Neural cell (in vitro differentiated cells): ENCODE measurements at regions not wholly inside any gene's neighbourhood (a gene's known extent, or its start where the extent isn't known, plus 50 kb on each side); places are given as distances from the start of the nearest gene placed in this dataset.

Experiments used
- H2AFZ ChIP-seq: fragments of 200-600, 300-800 bp; sonication (generic), shearing (Covaris generic); 2 replicates; pipeline ENCODE4 v1.6.0; 2014; ENCODE audit warnings: low read depth, mild to moderate bottlenecking, antibody characterized with exemption, low read length, moderate library complexity
- H3F3A ChIP-seq: fragments of 200-600 bp; shearing (Covaris generic); 2 replicates; pipeline ENCODE4 v1.6.1; 2016; ENCODE audit warnings: mild to moderate bottlenecking, moderate library complexity, mixed read lengths, antibody characterized with exemption, low read length; ENCODE audit not compliant: insufficient read depth, poor library complexity, severe bottlenecking
- H3K27ac ChIP-seq: fragments of 200-600, 300-800 bp; sonication (generic), shearing (Covaris generic); 2 replicates; pipeline ENCODE4 v1.5.1; 2014; ENCODE audit warnings: mild to moderate bottlenecking, low read length, moderate library complexity
- H3K27me3 ChIP-seq: fragments of 300-800, 200-600 bp; sonication (generic), shearing (Covaris generic); 2 replicates; pipeline ENCODE4 v1.6.0; 2014; ENCODE audit warnings: mild to moderate bottlenecking, low read depth, low read length, moderate library complexity; ENCODE audit not compliant: insufficient read depth
- H3K36me3 ChIP-seq: fragments of 300-800, 200-600 bp; sonication (generic), shearing (Covaris generic); 2 replicates; pipeline ENCODE4 v1.5.1; 2014; ENCODE audit warnings: mild to moderate bottlenecking, antibody characterized with exemption, low read length, moderate library complexity; ENCODE audit not compliant: insufficient read depth
- H3K4me2 ChIP-seq: fragments of 300-800, 200-600 bp; sonication (generic), shearing (Covaris generic); 2 replicates; pipeline ENCODE4 v1.6.0; 2014; ENCODE audit warnings: mild to moderate bottlenecking, low read length
- H3K4me3 ChIP-seq: fragments of 300-800, 200-600 bp; sonication (generic), shearing (Covaris generic); 2 replicates; pipeline ENCODE4 v1.5.1; 2014; ENCODE audit warnings: mild to moderate bottlenecking, low read length, moderate library complexity
- H3K79me2 ChIP-seq: fragments of 200-600 bp; shearing (Covaris generic); replicated peaks from 2 replicates; pipeline ENCODE4 v1.6.0; 2014; ENCODE audit warnings: mild to moderate bottlenecking, low read length, moderate library complexity; ENCODE audit not compliant: insufficient read depth
- H3K9ac ChIP-seq: fragments of 300-800, 200-600 bp; sonication (generic), shearing (Covaris generic); 2 replicates; pipeline ENCODE4 v1.6.1; 2016; ENCODE audit warnings: mild to moderate bottlenecking, low read length, mixed read lengths
- H3K9me2 ChIP-seq: fragments of 200-600 bp; shearing (Covaris generic); 2 replicates; pipeline ENCODE4 v1.6.1; 2016; ENCODE audit warnings: mild to moderate bottlenecking, low read length, mixed read lengths; ENCODE audit not compliant: insufficient read depth
- H3K9me3 ChIP-seq: fragments of 200-600, 300-800 bp; sonication (generic), shearing (Covaris generic); 2 replicates; pipeline ENCODE4 v1.6.1; 2016; ENCODE audit warnings: mild to moderate bottlenecking, mixed run types, low read length, moderate library complexity, mixed read lengths
- H4K20me1 ChIP-seq: fragments of 200-600 bp; shearing (Covaris generic); 2 replicates; pipeline ENCODE4 v1.6.1; 2016; ENCODE audit warnings: mild to moderate bottlenecking, mixed run types; ENCODE audit not compliant: insufficient read depth
- CTCF ChIP-seq: fragments of 450-650 bp; IDR thresholded peaks from 2 replicates; pipeline ENCODE4 v1.5.1; 2014; ENCODE audit warnings: antibody characterized with exemption, mild to moderate bottlenecking, moderate library complexity; ENCODE audit not compliant: poor library complexity, severe bottlenecking
- EP300 ChIP-seq: fragments of 450-650 bp; conservative IDR thresholded peaks from 2 replicates; pipeline ENCODE4 v1.6.1; 2014; ENCODE audit warnings: antibody characterized with exemption, mild to moderate bottlenecking, moderate library complexity; ENCODE audit not compliant: poor library complexity, severe bottlenecking
- EZH2 ChIP-seq: fragments of 200-600, 300-800 bp; shearing (Covaris generic), sonication (generic); IDR thresholded peaks from 2 replicates; pipeline ENCODE4 v1.6.1; 2014; ENCODE audit warnings: antibody characterized with exemption, low read length, borderline replicate concordance, mild to moderate bottlenecking; ENCODE audit not compliant: insufficient read depth, poor library complexity, severe bottlenecking
- MXI1 ChIP-seq: fragments of 450-650 bp; conservative IDR thresholded peaks from 2 replicates; pipeline ENCODE4 v1.6.1; 2014; ENCODE audit warnings: antibody characterized with exemption, mild to moderate bottlenecking; ENCODE audit not compliant: poor library complexity, severe bottlenecking
- POLR2AphosphoS5 ChIP-seq: IDR thresholded peaks from 2 replicates; pipeline ENCODE4 v1.6.1; 2012
- RAD21 ChIP-seq: fragments of 450-650 bp; conservative IDR thresholded peaks from 2 replicates; pipeline ENCODE4 v1.6.1; 2014; ENCODE audit warnings: antibody characterized with exemption, mild to moderate bottlenecking, moderate library complexity
- SMC3 ChIP-seq: fragments of 450-650 bp; conservative IDR thresholded peaks from 2 replicates; pipeline ENCODE4 v1.6.1; 2014; ENCODE audit warnings: antibody characterized with exemption, mild to moderate bottlenecking, moderate library complexity; ENCODE audit not compliant: poor library complexity
- TAF1 ChIP-seq: IDR thresholded peaks from 2 replicates; pipeline ENCODE4 v1.6.1; 2012; ENCODE audit warnings: low read depth
- TF ChIP-seq, protein P1 (sequence below): IDR thresholded peaks from 2 replicates; pipeline ENCODE4 v1.6.1; 2012; ENCODE audit warnings: borderline replicate concordance

DNA sequence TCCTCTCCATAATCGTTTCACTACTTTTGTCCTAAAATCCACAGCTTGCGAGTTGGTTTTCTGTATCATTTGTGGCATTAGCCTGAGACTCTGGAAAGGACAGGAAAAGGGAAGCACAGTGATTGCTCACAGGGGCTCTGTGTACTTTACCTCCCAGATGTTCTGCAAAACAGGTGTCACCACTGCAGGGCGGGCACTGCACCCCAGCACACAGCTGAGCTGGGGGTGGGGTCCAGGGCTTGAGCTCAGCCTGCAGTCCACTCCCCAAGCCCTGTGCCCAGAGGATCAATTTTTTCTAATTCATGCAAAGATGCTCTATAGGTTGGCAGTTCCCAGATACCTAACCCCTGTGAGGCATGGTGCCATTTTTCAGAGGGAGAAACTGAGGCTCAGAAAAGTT, 119.4 kb upstream of the GLI2 start:
- no peak overlapping the region for H2AFZ ChIP-seq
- no peaks in the 10 kb centered on the region for H4K20me1 ChIP-seq
- no peak overlapping the region for H3K9ac ChIP-seq
- H3F3A ChIP-seq, result no peaks in the 10 kb centered on the region
- no peak overlapping the region for H3K4me2 ChIP-seq
- no peak overlapping the region for H3K4me3 ChIP-seq
- no peak for TF ChIP-seq EP300
- no peaks in the 10 kb centered on the region for H3K9me3 ChIP-seq
- H3K9me2 ChIP-seq, result no peaks in the 10 kb centered on the region
- no peaks in the 10 kb centered on the region for H3K36me3 ChIP-seq
- peaks cover 3% of the 10 kb centered on the region for H3K27me3 ChIP-seq
- no peak overlapping the region for H3K27ac ChIP-seq
- H3K79me2 ChIP-seq, result no peaks in the 10 kb centered on the region

GRCh38 chr2:120617055-120617454, 118.6 kb upstream of the GLI2 start:
- Histone ChIP-seq H3K9ac (no peak overlapping the region), H3F3A (no peaks in the 10 kb centered on the region), H3K27me3 (no peaks in the 10 kb centered on the region), H3K36me3 (no peaks in the 10 kb centered on the region), H3K27ac (no peak overlapping the region), H3K9me2 (no peaks in the 10 kb centered on the region), H3K79me2 (no peaks in the 10 kb centered on the region), H2AFZ (no peak overlapping the region), H4K20me1 (no peaks in the 10 kb centered on the region), H3K4me2 (no peak overlapping the region), H3K9me3 (no peaks in the 10 kb centered on the region), H3K4me3 (no peak overlapping the region)
- no peak for TF ChIP-seq SMC3
- no peak for TF ChIP-seq EP300
- no peak for TF ChIP-seq RAD21
- no peak for TF ChIP-seq POLR2AphosphoS5
- TF ChIP-seq CTCF, result no peak
- TF ChIP-seq MXI1, result no peak
- TF ChIP-seq TAF1, result no peak
- TF ChIP-seq, protein P1, sequence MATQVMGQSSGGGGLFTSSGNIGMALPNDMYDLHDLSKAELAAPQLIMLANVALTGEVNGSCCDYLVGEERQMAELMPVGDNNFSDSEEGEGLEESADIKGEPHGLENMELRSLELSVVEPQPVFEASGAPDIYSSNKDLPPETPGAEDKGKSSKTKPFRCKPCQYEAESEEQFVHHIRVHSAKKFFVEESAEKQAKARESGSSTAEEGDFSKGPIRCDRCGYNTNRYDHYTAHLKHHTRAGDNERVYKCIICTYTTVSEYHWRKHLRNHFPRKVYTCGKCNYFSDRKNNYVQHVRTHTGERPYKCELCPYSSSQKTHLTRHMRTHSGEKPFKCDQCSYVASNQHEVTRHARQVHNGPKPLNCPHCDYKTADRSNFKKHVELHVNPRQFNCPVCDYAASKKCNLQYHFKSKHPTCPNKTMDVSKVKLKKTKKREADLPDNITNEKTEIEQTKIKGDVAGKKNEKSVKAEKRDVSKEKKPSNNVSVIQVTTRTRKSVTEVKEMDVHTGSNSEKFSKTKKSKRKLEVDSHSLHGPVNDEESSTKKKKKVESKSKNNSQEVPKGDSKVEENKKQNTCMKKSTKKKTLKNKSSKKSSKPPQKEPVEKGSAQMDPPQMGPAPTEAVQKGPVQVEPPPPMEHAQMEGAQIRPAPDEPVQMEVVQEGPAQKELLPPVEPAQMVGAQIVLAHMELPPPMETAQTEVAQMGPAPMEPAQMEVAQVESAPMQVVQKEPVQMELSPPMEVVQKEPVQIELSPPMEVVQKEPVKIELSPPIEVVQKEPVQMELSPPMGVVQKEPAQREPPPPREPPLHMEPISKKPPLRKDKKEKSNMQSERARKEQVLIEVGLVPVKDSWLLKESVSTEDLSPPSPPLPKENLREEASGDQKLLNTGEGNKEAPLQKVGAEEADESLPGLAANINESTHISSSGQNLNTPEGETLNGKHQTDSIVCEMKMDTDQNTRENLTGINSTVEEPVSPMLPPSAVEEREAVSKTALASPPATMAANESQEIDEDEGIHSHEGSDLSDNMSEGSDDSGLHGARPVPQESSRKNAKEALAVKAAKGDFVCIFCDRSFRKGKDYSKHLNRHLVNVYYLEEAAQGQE, result no peak
- TF ChIP-seq EZH2, result no peak

GRCh38 chr2:120618830-120619229, 116.8 kb upstream of the GLI2 start:
- no peak overlapping the region for H2AFZ ChIP-seq
- no peak overlapping the region for H3K9ac ChIP-seq
- TF ChIP-seq RAD21 (no peak), TAF1 (no peak)
- no peaks in the 10 kb centered on the region for H3K27me3 ChIP-seq
- no peaks in the 10 kb centered on the region for H3K79me2 ChIP-seq
- H3K36me3 ChIP-seq, result no peaks in the 10 kb centered on the region
- no peaks in the 10 kb centered on the region for H3K9me3 ChIP-seq
- no peak overlapping the region for H3K27ac ChIP-seq
- H3F3A ChIP-seq, result no peaks in the 10 kb centered on the region
- no peaks in the 10 kb centered on the region for H3K9me2 ChIP-seq
- H3K4me3 ChIP-seq, result no peak overlapping the region
- no peak overlapping the region for H3K4me2 ChIP-seq
- no peaks in the 10 kb centered on the region for H4K20me1 ChIP-seq
